ENCODE measurements at regions not wholly inside any gene's neighbourhood (a gene's known extent, or its start where the extent isn't known, plus 50 kb on each side); places are given as distances from the start of the nearest gene placed in this dataset.

- no peak for DNase-seq (ENCODE audit: low read depth, low spot score)
- H3K9me3 ChIP-seq (ENCODE audit: insufficient read depth, low read length), result no peaks in the 10 kb centered on the region
- H3K9ac ChIP-seq (ENCODE audit: insufficient read length, low read depth), result no peak overlapping the region
- H3K4me1 ChIP-seq (ENCODE audit: insufficient read depth, insufficient read length), result no peaks in the 10 kb centered on the region
- no peaks in the 10 kb centered on the region for H3K27me3 ChIP-seq (ENCODE audit: insufficient read depth, insufficient read length)
- no peak overlapping the region for H3K4me3 ChIP-seq (ENCODE audit: insufficient read length, low read depth)
- no peaks in the 10 kb centered on the region for H3K36me3 ChIP-seq (ENCODE audit: insufficient read depth, insufficient read length, low read length)
- TF ChIP-seq SUZ12 (IDR thresholded peaks at IDR 0.05; ENCODE audit: extremely low read depth, insufficient read depth, insufficient read length) (no peak), ZNF274 (IDR thresholded peaks at IDR 0.05; ENCODE audit: low read depth, low read length) (no peak), YY1 (IDR thresholded peaks at IDR 0.05; ENCODE audit: insufficient read depth, insufficient read length) (no peak)
These were observed 156.2 kb upstream of the PRSS1 start for GRCh38 chr7:142593106-142593505.

GRCh38 chr7:142592664-142593063, 156.6 kb upstream of the PRSS1 start:
- Histone ChIP-seq H3K9me3 (ENCODE audit: insufficient read depth, low read length) (no peaks in the 10 kb centered on the region), H3K27me3 (ENCODE audit: insufficient read depth, insufficient read length) (no peaks in the 10 kb centered on the region), H3K4me1 (ENCODE audit: insufficient read depth, insufficient read length) (no peaks in the 10 kb centered on the region), H3K4me3 (ENCODE audit: insufficient read length, low read depth) (no peak overlapping the region), H3K9ac (ENCODE audit: insufficient read length, low read depth) (no peak overlapping the region), H3K36me3 (ENCODE audit: insufficient read depth, insufficient read length, low read length) (no peaks in the 10 kb centered on the region)
- DNase-seq (ENCODE audit: low read depth, low spot score), result no peak
- no peak for TF ChIP-seq ZNF274 (IDR thresholded peaks at IDR 0.05; ENCODE audit: low read depth, low read length)
- no peak for TF ChIP-seq YY1 (IDR thresholded peaks at IDR 0.05; ENCODE audit: insufficient read depth, insufficient read length)
- TF ChIP-seq SUZ12 (IDR thresholded peaks at IDR 0.05; ENCODE audit: extremely low read depth, insufficient read depth, insufficient read length), result no peak

- TF ChIP-seq YY1 (IDR thresholded peaks at IDR 0.05; ENCODE audit: insufficient read depth, insufficient read length), result no peak
- TF ChIP-seq ZNF274 (IDR thresholded peaks at IDR 0.05; ENCODE audit: low read depth, low read length), result no peak
- TF ChIP-seq SUZ12 (IDR thresholded peaks at IDR 0.05; ENCODE audit: extremely low read depth, insufficient read depth, insufficient read length), result no peak
- no peak overlapping the region for H3K4me3 ChIP-seq (ENCODE audit: insufficient read length, low read depth)
- no peaks in the 10 kb centered on the region for H3K36me3 ChIP-seq (ENCODE audit: insufficient read depth, insufficient read length, low read length)
- no peaks in the 10 kb centered on the region for H3K4me1 ChIP-seq (ENCODE audit: insufficient read depth, insufficient read length)
- DNase-seq (ENCODE audit: low read depth, low spot score), result no peak
- H3K9ac ChIP-seq (ENCODE audit: insufficient read length, low read depth), result no peak overlapping the region
- no peaks in the 10 kb centered on the region for H3K27me3 ChIP-seq (ENCODE audit: insufficient read depth, insufficient read length)
- no peaks in the 10 kb centered on the region for H3K9me3 ChIP-seq (ENCODE audit: insufficient read depth, low read length)
These were observed 157.0 kb upstream of the PRSS1 start for GRCh38 chr7:142592231-142592630.

GRCh38 chr7:142590830-142591457, 158.3 kb upstream of the PRSS1 start:
- no peak overlapping the region for H3K9ac ChIP-seq (ENCODE audit: insufficient read length, low read depth)
- H3K4me3 ChIP-seq (ENCODE audit: insufficient read length, low read depth), result no peak overlapping the region
- H3K4me1 ChIP-seq (ENCODE audit: insufficient read depth, insufficient read length), result no peaks in the 10 kb centered on the region
- H3K9me3 ChIP-seq (ENCODE audit: insufficient read depth, low read length), result no peaks in the 10 kb centered on the region
- no peaks in the 10 kb centered on the region for H3K36me3 ChIP-seq (ENCODE audit: insufficient read depth, insufficient read length, low read length)
- TF ChIP-seq YY1 (IDR thresholded peaks at IDR 0.05; ENCODE audit: insufficient read depth, insufficient read length) (no peak), SUZ12 (IDR thresholded peaks at IDR 0.05; ENCODE audit: extremely low read depth, insufficient read depth, insufficient read length) (no peak), ZNF274 (IDR thresholded peaks at IDR 0.05; ENCODE audit: low read depth, low read length) (no peak)
- no peaks in the 10 kb centered on the region for H3K27me3 ChIP-seq (ENCODE audit: insufficient read depth, insufficient read length)
- no peak for DNase-seq (ENCODE audit: low read depth, low spot score)

- Histone ChIP-seq H3K4me1 (ENCODE audit: insufficient read depth, insufficient read length) (no peaks in the 10 kb centered on the region), H3K4me3 (ENCODE audit: insufficient read length, low read depth) (no peak overlapping the region), H3K9me3 (ENCODE audit: insufficient read depth, low read length) (no peaks in the 10 kb centered on the region), H3K27me3 (ENCODE audit: insufficient read depth, insufficient read length) (no peaks in the 10 kb centered on the region), H3K9ac (ENCODE audit: insufficient read length, low read depth) (no peak overlapping the region), H3K36me3 (ENCODE audit: insufficient read depth, insufficient read length, low read length) (no peaks in the 10 kb centered on the region)
- no peak for TF ChIP-seq YY1 (IDR thresholded peaks at IDR 0.05; ENCODE audit: insufficient read depth, insufficient read length)
- no peak for TF ChIP-seq SUZ12 (IDR thresholded peaks at IDR 0.05; ENCODE audit: extremely low read depth, insufficient read depth, insufficient read length)
- TF ChIP-seq ZNF274 (IDR thresholded peaks at IDR 0.05; ENCODE audit: low read depth, low read length), result no peak
- DNase-seq (ENCODE audit: low read depth, low spot score), result no peak
These were observed 159.2 kb upstream of the PRSS1 start for GRCh38 chr7:142590077-142590476.

- Histone ChIP-seq H3K9me3 (ENCODE audit: insufficient read depth, low read length) (no peaks in the 10 kb centered on the region), H3K36me3 (ENCODE audit: insufficient read depth, insufficient read length, low read length) (no peaks in the 10 kb centered on the region), H3K27me3 (ENCODE audit: insufficient read depth, insufficient read length) (no peaks in the 10 kb centered on the region), H3K9ac (ENCODE audit: insufficient read length, low read depth) (no peak overlapping the region), H3K4me3 (ENCODE audit: insufficient read length, low read depth) (no peak overlapping the region), H3K4me1 (ENCODE audit: insufficient read depth, insufficient read length) (no peaks in the 10 kb centered on the region)
- TF ChIP-seq SUZ12 (IDR thresholded peaks at IDR 0.05; ENCODE audit: extremely low read depth, insufficient read depth, insufficient read length), result no peak
- no peak for TF ChIP-seq ZNF274 (IDR thresholded peaks at IDR 0.05; ENCODE audit: low read depth, low read length)
- TF ChIP-seq YY1 (IDR thresholded peaks at IDR 0.05; ENCODE audit: insufficient read depth, insufficient read length), result no peak
- no peak for DNase-seq (ENCODE audit: low read depth, low spot score)
These were observed 161.6 kb upstream of the PRSS1 start for GRCh38 chr7:142587578-142588191.

GRCh38 chr7:142586611-142587010, 162.7 kb upstream of the PRSS1 start:
- no peaks in the 10 kb centered on the region for H3K27me3 ChIP-seq (ENCODE audit: insufficient read depth, insufficient read length)
- no peaks in the 10 kb centered on the region for H3K4me1 ChIP-seq (ENCODE audit: insufficient read depth, insufficient read length)
- DNase-seq (ENCODE audit: low read depth, low spot score), result no peak
- no peak for TF ChIP-seq SUZ12 (IDR thresholded peaks at IDR 0.05; ENCODE audit: extremely low read depth, insufficient read depth, insufficient read length)
- no peak for TF ChIP-seq ZNF274 (IDR thresholded peaks at IDR 0.05; ENCODE audit: low read depth, low read length)
- TF ChIP-seq YY1 (IDR thresholded peaks at IDR 0.05; ENCODE audit: insufficient read depth, insufficient read length), result no peak
- H3K9ac ChIP-seq (ENCODE audit: insufficient read length, low read depth), result no peak overlapping the region
- H3K36me3 ChIP-seq (ENCODE audit: insufficient read depth, insufficient read length, low read length), result no peaks in the 10 kb centered on the region
- H3K9me3 ChIP-seq (ENCODE audit: insufficient read depth, low read length), result no peaks in the 10 kb centered on the region
- H3K4me3 ChIP-seq (ENCODE audit: insufficient read length, low read depth), result no peak overlapping the region
